HL-60 (cell line): ENCODE measurements at regions not wholly inside any gene's neighbourhood (a gene's known extent, or its start where the extent isn't known, plus 50 kb on each side); places are given as distances from the start of the nearest gene placed in this dataset.

ENCODE experiments used
- DNase-seq, 2 experiments: peaks; one replicate each; pipeline ENCODE4 v3.0.0-alpha.2; 2010 to 2020; ENCODE audit warnings: low read depth in 1 of 2, low spot score in 1 of 2
- H3K27ac ChIP-seq: fragments of 250-450 bp; sonication (Bioruptor Pico); replicated peaks from 2 replicates; pipeline ENCODE4 v1.5.1; 2020; ENCODE audit warnings: mild to moderate bottlenecking, moderate library complexity
- H3K27me3 ChIP-seq: fragments of 250-450 bp; sonication (Bioruptor Pico); 2 replicates; pipeline ENCODE4 v1.5.1; 2021; ENCODE audit warnings: mild to moderate bottlenecking, moderate library complexity; ENCODE audit not compliant: insufficient read depth, poor library complexity, severe bottlenecking
- H3K4me3 ChIP-seq: replicated peaks from 2 replicates; pipeline ENCODE4 v1.5.1; 2011; ENCODE audit warnings: mild to moderate bottlenecking, control low read depth, low read length; ENCODE audit not compliant: insufficient read depth
- GABPA ChIP-seq: IDR thresholded peaks from 2 replicates; pipeline ENCODE4 v1.6.1; 2012; ENCODE audit warnings: low read depth
- POLR2AphosphoS5 ChIP-seq: IDR thresholded peaks from 2 replicates; pipeline ENCODE4 v1.6.1; 2012; ENCODE audit warnings: low read depth
- SPI1 ChIP-seq: IDR thresholded peaks from 2 replicates; pipeline ENCODE4 v1.6.1; 2012; ENCODE audit warnings: low read depth, mild to moderate bottlenecking, borderline replicate concordance
- TF ChIP-seq, protein P1 (sequence below): IDR thresholded peaks from one replicate; pipeline ENCODE4 v1.5.1; 2011; ENCODE audit warnings: low read length, control low read depth, inconsistent platforms; ENCODE audit not compliant: insufficient read depth
- TF ChIP-seq, protein P2 (sequence below): IDR thresholded peaks from 2 replicates; pipeline ENCODE4 v1.6.1; 2012; ENCODE audit warnings: low read depth; ENCODE audit not compliant: insufficient replicate concordance

GRCh38 chr16:77057161-77057774 is 133.7 kb upstream of the MON1B start:
- Histone ChIP-seq H3K27ac (no peak overlapping the region), H3K27me3 (no peaks in the 10 kb centered on the region), H3K4me3 (no peak overlapping the region)
- TF ChIP-seq GABPA, result no peak
- TF ChIP-seq SPI1, result no peak
- no peak for TF ChIP-seq POLR2AphosphoS5
- TF ChIP-seq, protein P1, sequence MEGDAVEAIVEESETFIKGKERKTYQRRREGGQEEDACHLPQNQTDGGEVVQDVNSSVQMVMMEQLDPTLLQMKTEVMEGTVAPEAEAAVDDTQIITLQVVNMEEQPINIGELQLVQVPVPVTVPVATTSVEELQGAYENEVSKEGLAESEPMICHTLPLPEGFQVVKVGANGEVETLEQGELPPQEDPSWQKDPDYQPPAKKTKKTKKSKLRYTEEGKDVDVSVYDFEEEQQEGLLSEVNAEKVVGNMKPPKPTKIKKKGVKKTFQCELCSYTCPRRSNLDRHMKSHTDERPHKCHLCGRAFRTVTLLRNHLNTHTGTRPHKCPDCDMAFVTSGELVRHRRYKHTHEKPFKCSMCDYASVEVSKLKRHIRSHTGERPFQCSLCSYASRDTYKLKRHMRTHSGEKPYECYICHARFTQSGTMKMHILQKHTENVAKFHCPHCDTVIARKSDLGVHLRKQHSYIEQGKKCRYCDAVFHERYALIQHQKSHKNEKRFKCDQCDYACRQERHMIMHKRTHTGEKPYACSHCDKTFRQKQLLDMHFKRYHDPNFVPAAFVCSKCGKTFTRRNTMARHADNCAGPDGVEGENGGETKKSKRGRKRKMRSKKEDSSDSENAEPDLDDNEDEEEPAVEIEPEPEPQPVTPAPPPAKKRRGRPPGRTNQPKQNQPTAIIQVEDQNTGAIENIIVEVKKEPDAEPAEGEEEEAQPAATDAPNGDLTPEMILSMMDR, result no peak
- TF ChIP-seq, protein P2, sequence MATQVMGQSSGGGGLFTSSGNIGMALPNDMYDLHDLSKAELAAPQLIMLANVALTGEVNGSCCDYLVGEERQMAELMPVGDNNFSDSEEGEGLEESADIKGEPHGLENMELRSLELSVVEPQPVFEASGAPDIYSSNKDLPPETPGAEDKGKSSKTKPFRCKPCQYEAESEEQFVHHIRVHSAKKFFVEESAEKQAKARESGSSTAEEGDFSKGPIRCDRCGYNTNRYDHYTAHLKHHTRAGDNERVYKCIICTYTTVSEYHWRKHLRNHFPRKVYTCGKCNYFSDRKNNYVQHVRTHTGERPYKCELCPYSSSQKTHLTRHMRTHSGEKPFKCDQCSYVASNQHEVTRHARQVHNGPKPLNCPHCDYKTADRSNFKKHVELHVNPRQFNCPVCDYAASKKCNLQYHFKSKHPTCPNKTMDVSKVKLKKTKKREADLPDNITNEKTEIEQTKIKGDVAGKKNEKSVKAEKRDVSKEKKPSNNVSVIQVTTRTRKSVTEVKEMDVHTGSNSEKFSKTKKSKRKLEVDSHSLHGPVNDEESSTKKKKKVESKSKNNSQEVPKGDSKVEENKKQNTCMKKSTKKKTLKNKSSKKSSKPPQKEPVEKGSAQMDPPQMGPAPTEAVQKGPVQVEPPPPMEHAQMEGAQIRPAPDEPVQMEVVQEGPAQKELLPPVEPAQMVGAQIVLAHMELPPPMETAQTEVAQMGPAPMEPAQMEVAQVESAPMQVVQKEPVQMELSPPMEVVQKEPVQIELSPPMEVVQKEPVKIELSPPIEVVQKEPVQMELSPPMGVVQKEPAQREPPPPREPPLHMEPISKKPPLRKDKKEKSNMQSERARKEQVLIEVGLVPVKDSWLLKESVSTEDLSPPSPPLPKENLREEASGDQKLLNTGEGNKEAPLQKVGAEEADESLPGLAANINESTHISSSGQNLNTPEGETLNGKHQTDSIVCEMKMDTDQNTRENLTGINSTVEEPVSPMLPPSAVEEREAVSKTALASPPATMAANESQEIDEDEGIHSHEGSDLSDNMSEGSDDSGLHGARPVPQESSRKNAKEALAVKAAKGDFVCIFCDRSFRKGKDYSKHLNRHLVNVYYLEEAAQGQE, result no peak
- no peak for DNase-seq

GRCh38 chr16:77059446-77059845 is 131.5 kb upstream of the MON1B start:
- no peaks in the 10 kb centered on the region for H3K27me3 ChIP-seq
- TF ChIP-seq GABPA (no peak), SPI1 (no peak), POLR2AphosphoS5 (no peak)
- TF ChIP-seq, protein P1, result no peak
- TF ChIP-seq, protein P2, result no peak

DNA sequence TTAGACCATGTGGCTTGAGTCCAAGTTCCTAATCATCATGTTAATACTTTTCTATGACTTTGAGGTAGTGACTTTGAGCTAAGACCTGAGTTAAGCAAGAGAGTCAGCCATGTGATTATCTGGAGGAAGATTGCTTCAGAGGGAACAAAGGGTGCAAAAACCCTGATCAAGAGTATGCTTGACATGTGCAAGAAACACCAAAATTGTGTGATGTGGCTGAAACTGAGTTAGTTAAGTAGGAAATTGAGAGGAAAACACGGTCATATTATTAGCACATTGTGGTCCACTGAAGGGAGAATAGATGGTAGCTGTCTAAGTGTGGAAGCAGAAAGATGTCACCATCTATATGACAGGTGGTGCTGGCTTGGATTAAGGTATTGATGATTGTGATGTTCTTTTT is 130.4 kb upstream of the MON1B start:
- Histone ChIP-seq H3K27ac (no peak overlapping the region), H3K4me3 (no peak overlapping the region), H3K27me3 (no peaks in the 10 kb centered on the region)
- no peak for DNase-seq
- TF ChIP-seq POLR2AphosphoS5, result no peak
- TF ChIP-seq, protein P1, result no peak
- TF ChIP-seq GABPA, result no peak
- TF ChIP-seq SPI1, result no peak
- TF ChIP-seq, protein P2, result no peak

More at GRCh38 chr16:77059446-77059845, 131.5 kb upstream of the MON1B start:
- Histone ChIP-seq H3K27ac (no peak overlapping the region), H3K4me3 (no peak overlapping the region)
- DNase-seq, result no peak
